Lower lobe of right lung (tissue), 2 donors: ENCODE measurements at regions not wholly inside any gene's neighbourhood (a gene's known extent, or its start where the extent isn't known, plus 50 kb on each side); places are given as distances from the start of the nearest gene placed in this dataset.

Experiments used
- ATAC-seq, 2 donors: fragments of 200-7000 bp; cut with Tn5 transposase; one replicate each; pipeline ENCODE4 v1.9.1; 2020 to 2022; ENCODE audit warnings: mild to moderate bottlenecking in 2 of 2, moderate library complexity in 2 of 2
- DNase-seq: peaks from one replicate; pipeline ENCODE4 v3.0.0-alpha.2; 2020
- H3K27ac ChIP-seq: fragments of 200-600 bp; one replicate; pipeline ENCODE4 v1.8.0; 2022
- H3K27me3 ChIP-seq: fragments of 200-600 bp; one replicate; pipeline ENCODE4 v1.8.0; 2022; ENCODE audit warnings: low read depth
- H3K36me3 ChIP-seq: fragments of 200-600 bp; one replicate; pipeline ENCODE4 v1.8.0; 2022; ENCODE audit warnings: mild to moderate bottlenecking
- H3K4me1 ChIP-seq: fragments of 200-600 bp; one replicate; pipeline ENCODE4 v1.8.0; 2022
- H3K4me3 ChIP-seq: fragments of 200-600 bp; one replicate; pipeline ENCODE4 v1.8.0; 2022; ENCODE audit warnings: mild to moderate bottlenecking
- H3K9me3 ChIP-seq: fragments of 200-600 bp; one replicate; pipeline ENCODE4 v1.8.0; 2022
- CTCF ChIP-seq: fragments of 200-600 bp; IDR thresholded peaks from one replicate; pipeline ENCODE4 v1.8.0; 2022; ENCODE audit warnings: antibody characterized with exemption, mild to moderate bottlenecking
- intact Hi-C: fragments of 100-400 bp; cut with DNase I; formaldehyde crosslinking; loops from one replicate; pipeline ENCODE4 v1.11.0; 2022
- donor health status: DM: no; HTN: yes; CAD: no; lungs with severe emphysema.

- Histone ChIP-seq H3K27me3 (no peaks in the 10 kb centered on the region), H3K36me3 (no peaks in the 10 kb centered on the region), H3K27ac (no peak overlapping the region), H3K9me3 (peaks cover under 1% of the 10 kb centered on the region), H3K4me1 (peaks cover 17% of the 10 kb centered on the region), H3K4me3 (no peak overlapping the region)
- TF ChIP-seq CTCF = no peak
- DNase-seq = no peak
- intact Hi-C loops = no loop called here
- no peak for ATAC-seq
These were observed 83.5 kb downstream of the SNX5 start for GRCh38 chr20:17885076-17885475.

- Histone ChIP-seq H3K9me3 (no peaks in the 10 kb centered on the region), H3K4me3 (no peak overlapping the region), H3K27me3 (no peaks in the 10 kb centered on the region), H3K4me1 (peaks cover 17% of the 10 kb centered on the region), H3K36me3 (no peaks in the 10 kb centered on the region), H3K27ac (no peak overlapping the region)
- no peak for TF ChIP-seq CTCF
- no peak for DNase-seq
- intact Hi-C loops = no loop called here
- no peak for ATAC-seq
These were observed 84.1 kb downstream of the SNX5 start for GRCh38 chr20:17884307-17885003.

GRCh38 chr20:17883592-17884306 lies 84.8 kb downstream of the SNX5 start:
- DNase-seq (no peak), ATAC-seq (no peak)
- H3K36me3 ChIP-seq = no peaks in the 10 kb centered on the region
- intact Hi-C loops = no loop called here
- H3K4me1 ChIP-seq = peaks cover 21% of the 10 kb centered on the region
- TF ChIP-seq CTCF = no peak
- H3K4me3 ChIP-seq = no peak overlapping the region
- no peaks in the 10 kb centered on the region for H3K27me3 ChIP-seq
- H3K9me3 ChIP-seq = no peaks in the 10 kb centered on the region
- H3K27ac ChIP-seq = no peak overlapping the region

GRCh38 chr20:17882834-17883591 lies 85.6 kb downstream of the SNX5 start:
- Histone ChIP-seq H3K9me3 (no peaks in the 10 kb centered on the region), H3K27me3 (no peaks in the 10 kb centered on the region), H3K27ac (no peak overlapping the region), H3K4me3 (no peak overlapping the region), H3K36me3 (no peaks in the 10 kb centered on the region), H3K4me1 (peaks cover 23% of the 10 kb centered on the region)
- DNase-seq = no peak
- intact Hi-C loops = no loop called here
- no peak for TF ChIP-seq CTCF
- no peak for ATAC-seq

GRCh38 chr20:17882065-17882833 lies 86.3 kb downstream of the SNX5 start:
- intact Hi-C loops = no loop called here
- no peak overlapping the region for H3K27ac ChIP-seq
- no peaks in the 10 kb centered on the region for H3K36me3 ChIP-seq
- no peaks in the 10 kb centered on the region for H3K9me3 ChIP-seq
- H3K4me1 ChIP-seq = peaks cover 23% of the 10 kb centered on the region
- no peak overlapping the region for H3K4me3 ChIP-seq
- no peaks in the 10 kb centered on the region for H3K27me3 ChIP-seq
- no peak for TF ChIP-seq CTCF
- DNase-seq (no peak), ATAC-seq (no peak)
